ENCODE measurements at regions not wholly inside any gene's neighbourhood (a gene's known extent, or its start where the extent isn't known, plus 50 kb on each side); places are given as distances from the start of the nearest gene placed in this dataset.
"Not testable (repeated sequence)": the region's sequence is repeated elsewhere in the genome, so short reads cannot be mapped to it uniquely, and the experiment has no call there.

- no peak for DNase-seq
Measured at GRCh38 chr13:64255988-64256387, 2840.3 kb upstream of the PCDH20 start.

GRCh38 chr13:64248371-64249065, 2832.9 kb upstream of the PCDH20 start:
- no peak for DNase-seq

- no peak for DNase-seq
Measured at GRCh38 chr13:64239372-64239771, 2823.7 kb upstream of the PCDH20 start.

GRCh38 chr13:64234255-64234654, 2818.6 kb upstream of the PCDH20 start:
- DNase-seq = no peak

GRCh38 chr13:64223016-64223415, 2807.4 kb upstream of the PCDH20 start:
- no peak for DNase-seq

- DNase-seq = no peak
Measured at GRCh38 chr13:64206430-64207225, 2791.0 kb upstream of the PCDH20 start.

- no peak for DNase-seq
Measured at GRCh38 chr13:64202517-64202916, 2786.9 kb upstream of the PCDH20 start.

GRCh38 chr13:64197232-64197631, 2781.6 kb upstream of the PCDH20 start:
- DNase-seq = no peak

- DNase-seq = no peak
Measured at GRCh38 chr13:64186503-64187250, 2771.0 kb upstream of the PCDH20 start.

GRCh38 chr13:64186071-64186470, 2770.4 kb upstream of the PCDH20 start:
- DNase-seq = no peak

GRCh38 chr13:64180756-64181155, 2765.1 kb upstream of the PCDH20 start:
- DNase-seq = no peak

- DNase-seq = no peak
Measured at GRCh38 chr13:64165826-64166225, 2750.2 kb upstream of the PCDH20 start.

GRCh38 chr13:64164435-64164834, 2748.8 kb upstream of the PCDH20 start:
- DNase-seq = no peak

GRCh38 chr13:64160479-64160878, 2744.8 kb upstream of the PCDH20 start:
- no peak for DNase-seq

GRCh38 chr13:64158908-64159307, 2743.3 kb upstream of the PCDH20 start:
- DNase-seq = no peak

- no peak for DNase-seq
Measured at GRCh38 chr13:64154514-64154913, 2738.9 kb upstream of the PCDH20 start.

GRCh38 chr13:64130600-64130999, 2715.0 kb upstream of the PCDH20 start:
- DNase-seq = no peak

- DNase-seq = no peak
Measured at GRCh38 chr13:64130171-64130570, 2714.5 kb upstream of the PCDH20 start.

GRCh38 chr13:64127856-64128255, 2712.2 kb upstream of the PCDH20 start:
- DNase-seq = no peak

- DNase-seq = no peak
Measured at GRCh38 chr13:64127192-64127591, 2711.5 kb upstream of the PCDH20 start.

GRCh38 chr13:64121023-64121709, 2705.5 kb upstream of the PCDH20 start:
- not testable (repeated sequence) for DNase-seq

GRCh38 chr13:64099994-64100393, 2684.3 kb upstream of the PCDH20 start:
- no peak for DNase-seq

GRCh38 chr13:64090311-64090710, 2674.7 kb upstream of the PCDH20 start:
- DNase-seq = no peak

Measured in stimulated activated CD4-positive, alpha-beta T cell treated with anti-CD3 and anti-CD28 coated beads, Interleukin-4, amount 100 ng/mL, for 24 hours (primary cell).